Uterus (tissue), 3 donors: ENCODE measurements at regions not wholly inside any gene's neighbourhood (a gene's known extent, or its start where the extent isn't known, plus 50 kb on each side); places are given as distances from the start of the nearest gene placed in this dataset.

Experiments used
- DNase-seq, 2 donors: peaks; one replicate each; pipeline ENCODE4 v3.0.0-alpha.2; 2019 to 2020
- H3K27ac ChIP-seq, 2 donors: fragments of 200-600 bp; sonication (generic); 1 replicate in 1 of 2; 2 replicates in 1 of 2; pipeline ENCODE4 v1.5.1; 2016 to 2018
- H3K27me3 ChIP-seq, 2 donors: fragments of 200-600 bp; sonication (generic); one replicate each; pipeline ENCODE4 v1.5.1; 2018 to 2019; ENCODE audit warnings: control low read depth in 1 of 2
- H3K36me3 ChIP-seq, 2 donors: fragments of 200-600 bp; sonication (generic); one replicate each; pipeline ENCODE4 v1.5.1; 2019; ENCODE audit warnings: control low read depth in 1 of 2
- H3K4me1 ChIP-seq, 2 donors: fragments of 200-600 bp; sonication (generic); one replicate each; pipeline ENCODE4 v1.5.1; 2018 to 2019; ENCODE audit warnings: control low read depth in 1 of 2
- H3K4me3 ChIP-seq, 2 donors: fragments of 200-600 bp; sonication (generic); 1 replicate in 1 of 2; 2 replicates in 1 of 2; pipeline ENCODE4 v1.5.1; 2018 to 2019; ENCODE audit warnings: mild to moderate bottlenecking in 1 of 2
- H3K9me3 ChIP-seq, 2 donors: fragments of 200-600 bp; sonication (generic); one replicate each; pipeline ENCODE4 v1.5.1; 2019; ENCODE audit warnings: control low read depth in 1 of 2
- POLR2A ChIP-seq, 2 donors: fragments of 450-650 bp; IDR thresholded peaks; one replicate each; pipeline ENCODE4 v1.6.1; 2016; ENCODE audit warnings: antibody characterized with exemption in 2 of 2, mild to moderate bottlenecking in 1 of 2, moderate library complexity in 1 of 2
- intact Hi-C: fragments of 100-400 bp; cut with DNase I; formaldehyde crosslinking; loops from one replicate; pipeline ENCODE4 v1.15.1; 2023; ENCODE audit warnings: low total_unique reads
- TF ChIP-seq, protein P1 (sequence below), 4 experiments: fragments of 200-600 bp in 2 of 4; fragments of 450-650 bp in 2 of 4; sonication (generic) in 2 of 4; IDR thresholded peaks; one replicate each; pipeline ENCODE4 v1.5.1; 2016 to 2019; ENCODE audit warnings: antibody characterized with exemption in 4 of 4, mild to moderate bottlenecking in 2 of 4, moderate library complexity in 1 of 4
- donor health status: DM: yes; HTN: yes; CAD: no.

DNA sequence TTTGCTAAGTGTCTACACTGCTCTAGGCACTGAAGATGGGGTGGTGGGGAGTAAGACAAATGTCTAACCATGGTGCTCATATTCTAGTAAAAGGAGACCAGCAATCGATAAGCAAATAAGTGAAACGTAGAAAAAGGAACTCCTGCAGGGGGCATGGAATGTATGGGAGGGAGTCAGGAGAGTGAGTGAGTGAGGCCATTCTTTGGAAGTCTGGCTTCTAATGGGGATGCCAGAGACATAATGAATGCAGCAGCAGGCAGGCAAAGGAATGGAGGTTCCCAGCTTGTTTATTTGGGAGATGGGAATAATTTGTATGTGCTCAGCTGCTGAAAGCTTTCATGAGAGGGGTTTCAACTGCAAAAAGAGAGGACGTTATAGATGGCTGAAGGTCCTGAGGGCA lies 216.4 kb upstream of the DYNLRB2 start:
- Histone ChIP-seq H3K27me3 (no peaks in the 10 kb centered on the region), H3K4me3 (no peak overlapping the region), H3K27ac (no peak overlapping the region), H3K4me1 (no peaks in the 10 kb centered on the region), H3K36me3 (no peaks in the 10 kb centered on the region), H3K9me3 (no peaks in the 10 kb centered on the region)
- TF ChIP-seq, protein P1, sequence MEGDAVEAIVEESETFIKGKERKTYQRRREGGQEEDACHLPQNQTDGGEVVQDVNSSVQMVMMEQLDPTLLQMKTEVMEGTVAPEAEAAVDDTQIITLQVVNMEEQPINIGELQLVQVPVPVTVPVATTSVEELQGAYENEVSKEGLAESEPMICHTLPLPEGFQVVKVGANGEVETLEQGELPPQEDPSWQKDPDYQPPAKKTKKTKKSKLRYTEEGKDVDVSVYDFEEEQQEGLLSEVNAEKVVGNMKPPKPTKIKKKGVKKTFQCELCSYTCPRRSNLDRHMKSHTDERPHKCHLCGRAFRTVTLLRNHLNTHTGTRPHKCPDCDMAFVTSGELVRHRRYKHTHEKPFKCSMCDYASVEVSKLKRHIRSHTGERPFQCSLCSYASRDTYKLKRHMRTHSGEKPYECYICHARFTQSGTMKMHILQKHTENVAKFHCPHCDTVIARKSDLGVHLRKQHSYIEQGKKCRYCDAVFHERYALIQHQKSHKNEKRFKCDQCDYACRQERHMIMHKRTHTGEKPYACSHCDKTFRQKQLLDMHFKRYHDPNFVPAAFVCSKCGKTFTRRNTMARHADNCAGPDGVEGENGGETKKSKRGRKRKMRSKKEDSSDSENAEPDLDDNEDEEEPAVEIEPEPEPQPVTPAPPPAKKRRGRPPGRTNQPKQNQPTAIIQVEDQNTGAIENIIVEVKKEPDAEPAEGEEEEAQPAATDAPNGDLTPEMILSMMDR (IDR thresholded peaks at IDR 0.05): no peak
- no peak for TF ChIP-seq POLR2A (IDR thresholded peaks at IDR 0.05)
- intact Hi-C loops: no loop called here
- DNase-seq: no peak

DNA sequence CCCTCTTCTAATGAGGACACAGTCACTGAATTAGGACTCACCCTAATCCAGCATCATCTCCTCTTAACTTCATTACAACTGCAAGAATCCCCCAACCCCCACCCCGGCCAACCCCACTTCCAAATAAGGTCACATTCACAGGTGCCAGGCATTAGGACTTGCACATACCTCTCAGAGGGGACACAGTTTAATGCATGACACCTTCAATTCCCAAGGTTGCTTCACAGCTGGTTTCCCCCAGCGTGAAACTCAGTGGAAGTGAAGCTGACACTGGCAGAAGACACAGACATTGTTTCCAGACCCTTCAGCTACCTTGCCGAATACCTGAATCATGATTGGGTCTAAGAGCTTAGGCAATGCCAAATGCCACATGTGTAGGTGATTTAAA lies 217.0 kb upstream of the DYNLRB2 start:
- no peak for TF ChIP-seq POLR2A (IDR thresholded peaks at IDR 0.05)
- TF ChIP-seq, protein P1 (IDR thresholded peaks at IDR 0.05): no peak
- H3K36me3 ChIP-seq: no peaks in the 10 kb centered on the region
- H3K4me1 ChIP-seq: no peaks in the 10 kb centered on the region
- DNase-seq: no peak
- H3K27ac ChIP-seq: no peak overlapping the region
- intact Hi-C loops: no loop called here
- no peak overlapping the region for H3K4me3 ChIP-seq
- no peaks in the 10 kb centered on the region for H3K9me3 ChIP-seq
- H3K27me3 ChIP-seq: no peaks in the 10 kb centered on the region

DNA sequence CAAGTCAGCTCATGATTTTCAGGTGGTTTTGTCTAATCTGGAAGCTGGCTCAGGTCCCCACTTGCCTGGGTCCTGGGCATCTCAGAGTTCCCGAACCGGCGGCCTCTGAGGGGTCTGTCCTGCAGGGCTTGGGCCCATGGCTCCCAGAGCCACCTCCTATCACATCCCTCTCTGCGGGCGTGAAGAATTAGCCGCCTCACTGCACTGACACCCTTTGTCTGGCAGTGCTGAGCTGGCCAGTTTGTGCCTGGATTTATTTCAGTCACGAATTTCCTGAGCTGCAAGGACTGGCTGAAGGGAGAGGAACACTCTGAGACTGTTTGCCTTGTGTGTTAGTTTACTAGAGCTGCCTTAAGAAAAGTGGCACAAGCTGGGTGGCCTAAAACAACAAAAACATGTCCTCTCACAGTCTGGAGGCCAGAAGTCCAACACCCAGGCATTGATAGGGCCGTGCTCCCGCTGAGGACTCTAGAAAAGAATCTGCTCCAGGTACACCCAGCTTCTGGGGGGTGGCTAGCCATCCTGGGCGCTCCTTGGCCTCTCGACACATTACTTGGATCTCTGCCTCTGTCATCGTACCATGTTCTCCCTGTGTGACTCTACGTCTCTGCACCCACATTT lies 217.5 kb upstream of the DYNLRB2 start:
- no peak for TF ChIP-seq POLR2A (IDR thresholded peaks at IDR 0.05)
- TF ChIP-seq, protein P1 (IDR thresholded peaks at IDR 0.05): no peak
- Histone ChIP-seq H3K27ac (no peak overlapping the region), H3K27me3 (no peaks in the 10 kb centered on the region), H3K36me3 (no peaks in the 10 kb centered on the region), H3K9me3 (no peaks in the 10 kb centered on the region), H3K4me3 (no peak overlapping the region), H3K4me1 (no peaks in the 10 kb centered on the region)
- DNase-seq: no peak
- intact Hi-C loops: no loop called here

DNA sequence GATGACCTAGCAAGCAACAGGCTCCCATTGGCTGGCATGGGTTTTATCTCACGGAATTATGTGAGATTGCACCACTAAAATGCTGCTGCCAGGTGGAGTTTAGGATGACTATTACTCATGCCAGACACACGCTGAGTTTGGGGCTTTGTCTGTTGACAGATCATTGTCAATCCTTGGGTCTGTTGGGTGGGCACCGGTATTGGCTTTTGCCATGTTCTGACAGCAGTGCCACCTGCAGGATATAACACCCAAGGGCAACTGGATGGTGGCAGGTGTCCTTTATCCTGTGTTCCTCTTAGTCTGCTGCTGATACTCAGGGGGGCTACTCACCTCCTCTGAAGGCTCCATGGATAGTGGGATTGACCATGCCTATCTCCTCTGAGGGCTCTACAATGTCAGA lies 221.6 kb upstream of the DYNLRB2 start:
- intact Hi-C loops: no loop called here
- no peak overlapping the region for H3K27ac ChIP-seq
- TF ChIP-seq, protein P1 (IDR thresholded peaks at IDR 0.05): no peak
- no peak for TF ChIP-seq POLR2A (IDR thresholded peaks at IDR 0.05)
- H3K4me3 ChIP-seq: no peak overlapping the region
- H3K4me1 ChIP-seq: no peaks in the 10 kb centered on the region
- H3K27me3 ChIP-seq: no peaks in the 10 kb centered on the region
- H3K9me3 ChIP-seq: no peaks in the 10 kb centered on the region
- H3K36me3 ChIP-seq: no peaks in the 10 kb centered on the region
- DNase-seq: no peak

DNA sequence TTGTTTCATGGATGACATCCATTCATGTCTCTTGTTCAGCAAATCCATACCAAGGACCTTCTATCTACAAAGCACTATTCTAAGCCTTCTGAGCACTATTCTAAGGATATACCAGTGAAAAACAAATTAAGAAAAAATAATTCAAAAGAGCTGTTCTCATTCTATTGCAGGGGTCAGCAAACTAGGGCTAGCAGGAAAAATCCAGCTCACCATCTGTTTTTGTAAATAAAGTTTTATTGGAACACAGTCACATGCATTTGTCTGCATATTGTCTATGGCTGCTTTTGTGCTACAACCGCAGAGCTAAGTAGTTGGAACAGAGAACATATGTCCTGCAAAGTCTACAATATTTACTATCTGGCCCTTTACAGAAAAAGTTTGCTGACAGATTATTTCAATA lies 222.7 kb upstream of the DYNLRB2 start:
- Histone ChIP-seq H3K9me3 (no peaks in the 10 kb centered on the region), H3K27me3 (no peaks in the 10 kb centered on the region), H3K27ac (no peak overlapping the region), H3K4me1 (no peaks in the 10 kb centered on the region), H3K4me3 (no peak overlapping the region), H3K36me3 (no peaks in the 10 kb centered on the region)
- intact Hi-C loops: no loop called here
- DNase-seq: no peak
- TF ChIP-seq, protein P1 (IDR thresholded peaks at IDR 0.05): no peak
- TF ChIP-seq POLR2A (IDR thresholded peaks at IDR 0.05): no peak
